ENCODE measurements at regions not wholly inside any gene's neighbourhood (a gene's known extent, or its start where the extent isn't known, plus 50 kb on each side); places are given as distances from the start of the nearest gene placed in this dataset.

DNA sequence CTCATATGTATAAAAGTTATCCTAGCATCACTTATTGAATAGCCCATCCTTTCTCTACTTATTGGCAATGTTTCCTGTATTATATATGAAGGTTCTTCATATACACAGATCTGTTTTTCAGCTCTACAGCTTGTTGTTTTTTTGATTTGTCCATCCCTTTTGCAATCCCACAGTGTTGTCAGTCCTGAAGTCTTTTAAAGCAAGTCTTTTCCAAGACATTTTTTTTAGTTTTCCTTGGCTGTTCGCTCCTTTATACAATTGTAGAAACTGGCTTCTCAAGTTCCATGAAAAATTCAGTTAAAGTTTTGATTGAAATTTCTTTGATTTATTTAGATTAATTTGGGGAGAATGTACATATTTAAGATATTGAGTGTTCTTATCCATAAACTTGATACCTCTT lies 295.3 kb upstream of the SORL1-AS1 start:
- H3K9me3 Mint-ChIP-seq (ENCODE audit: unreplicated experiment): peaks cover 4% of the 10 kb centered on the region
- TF ChIP-seq, protein P1, sequence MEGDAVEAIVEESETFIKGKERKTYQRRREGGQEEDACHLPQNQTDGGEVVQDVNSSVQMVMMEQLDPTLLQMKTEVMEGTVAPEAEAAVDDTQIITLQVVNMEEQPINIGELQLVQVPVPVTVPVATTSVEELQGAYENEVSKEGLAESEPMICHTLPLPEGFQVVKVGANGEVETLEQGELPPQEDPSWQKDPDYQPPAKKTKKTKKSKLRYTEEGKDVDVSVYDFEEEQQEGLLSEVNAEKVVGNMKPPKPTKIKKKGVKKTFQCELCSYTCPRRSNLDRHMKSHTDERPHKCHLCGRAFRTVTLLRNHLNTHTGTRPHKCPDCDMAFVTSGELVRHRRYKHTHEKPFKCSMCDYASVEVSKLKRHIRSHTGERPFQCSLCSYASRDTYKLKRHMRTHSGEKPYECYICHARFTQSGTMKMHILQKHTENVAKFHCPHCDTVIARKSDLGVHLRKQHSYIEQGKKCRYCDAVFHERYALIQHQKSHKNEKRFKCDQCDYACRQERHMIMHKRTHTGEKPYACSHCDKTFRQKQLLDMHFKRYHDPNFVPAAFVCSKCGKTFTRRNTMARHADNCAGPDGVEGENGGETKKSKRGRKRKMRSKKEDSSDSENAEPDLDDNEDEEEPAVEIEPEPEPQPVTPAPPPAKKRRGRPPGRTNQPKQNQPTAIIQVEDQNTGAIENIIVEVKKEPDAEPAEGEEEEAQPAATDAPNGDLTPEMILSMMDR (IDR thresholded peaks at IDR 0.05): no peak
- DNase-seq (ENCODE audit: extremely low spot score, unreplicated experiment): no peak
- H3K36me3 Mint-ChIP-seq (ENCODE audit: unreplicated experiment): peaks cover 3% of the 10 kb centered on the region
- no peaks in the 10 kb centered on the region for H3K4me1 Mint-ChIP-seq (ENCODE audit: unreplicated experiment)
- peaks cover 12% of the 10 kb centered on the region for H3K27me3 Mint-ChIP-seq (ENCODE audit: unreplicated experiment)
- no peak overlapping the region for H3K4me3 Mint-ChIP-seq (ENCODE audit: unreplicated experiment)
- H3K27ac Mint-ChIP-seq (ENCODE audit: unreplicated experiment): no peak overlapping the region

GRCh38 chr11:121743285-121743684 lies 290.5 kb upstream of the SORL1-AS1 start:
- Mint-ChIP-seq H3K27me3 (ENCODE audit: unreplicated experiment) (peaks cover 3% of the 10 kb centered on the region), H3K36me3 (ENCODE audit: unreplicated experiment) (peaks cover 3% of the 10 kb centered on the region), H3K4me3 (ENCODE audit: unreplicated experiment) (no peak overlapping the region), H3K27ac (ENCODE audit: unreplicated experiment) (no peak overlapping the region), H3K4me1 (ENCODE audit: unreplicated experiment) (peaks cover 7% of the 10 kb centered on the region), H3K9me3 (ENCODE audit: unreplicated experiment) (peaks cover 4% of the 10 kb centered on the region)
- TF ChIP-seq, protein P1 (IDR thresholded peaks at IDR 0.05): no peak
- no peak for DNase-seq (ENCODE audit: extremely low spot score, unreplicated experiment)

DNA sequence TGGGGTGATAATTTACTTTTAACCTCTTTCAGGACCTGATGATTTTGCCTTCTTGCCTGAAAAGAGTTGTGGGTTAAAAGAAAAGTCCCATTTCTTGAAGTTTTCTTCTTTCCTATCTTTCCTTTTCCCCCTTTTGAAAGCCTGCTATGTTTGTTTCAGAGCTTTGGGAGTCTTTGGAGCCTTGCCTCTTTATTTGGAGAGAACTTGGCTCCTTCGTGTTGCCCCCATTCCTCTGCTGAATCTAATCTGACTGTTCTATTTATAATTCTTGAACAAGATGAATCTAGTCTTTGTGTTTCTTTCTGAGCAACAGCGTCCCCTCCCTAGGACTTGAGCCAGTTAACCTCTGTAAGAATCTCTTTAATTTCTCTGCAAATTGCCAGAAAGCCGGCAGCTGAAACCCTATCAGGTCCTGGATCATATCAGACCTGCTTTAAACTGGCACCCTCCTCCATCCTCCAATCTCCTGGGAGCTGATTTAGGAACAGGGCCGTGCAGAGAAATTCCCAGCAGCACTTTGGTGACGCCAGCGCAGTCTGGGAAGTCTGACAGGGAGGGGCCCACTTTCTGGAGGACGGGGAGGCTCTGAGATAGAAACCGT lies 289.1 kb upstream of the SORL1-AS1 start:
- Mint-ChIP-seq H3K9me3 (ENCODE audit: unreplicated experiment) (peaks cover 4% of the 10 kb centered on the region), H3K4me3 (ENCODE audit: unreplicated experiment) (no peak overlapping the region), H3K4me1 (ENCODE audit: unreplicated experiment) (peaks cover 7% of the 10 kb centered on the region), H3K27ac (ENCODE audit: unreplicated experiment) (peak overlapping the region; percentile 53), H3K36me3 (ENCODE audit: unreplicated experiment) (peaks cover 3% of the 10 kb centered on the region), H3K27me3 (ENCODE audit: unreplicated experiment) (peaks cover 3% of the 10 kb centered on the region)
- TF ChIP-seq, protein P1 (IDR thresholded peaks at IDR 0.05): no peak
- DNase-seq (ENCODE audit: extremely low spot score, unreplicated experiment): no peak

GRCh38 chr11:121741351-121741760 lies 288.6 kb upstream of the SORL1-AS1 start:
- Mint-ChIP-seq H3K4me3 (ENCODE audit: unreplicated experiment) (no peak overlapping the region), H3K27me3 (ENCODE audit: unreplicated experiment) (peaks cover 3% of the 10 kb centered on the region), H3K4me1 (ENCODE audit: unreplicated experiment) (peaks cover 7% of the 10 kb centered on the region), H3K27ac (ENCODE audit: unreplicated experiment) (no peak overlapping the region), H3K9me3 (ENCODE audit: unreplicated experiment) (peaks cover 5% of the 10 kb centered on the region), H3K36me3 (ENCODE audit: unreplicated experiment) (peaks cover 3% of the 10 kb centered on the region)
- no peak for DNase-seq (ENCODE audit: extremely low spot score, unreplicated experiment)
- TF ChIP-seq, protein P1 (IDR thresholded peaks at IDR 0.05): no peak

DNA sequence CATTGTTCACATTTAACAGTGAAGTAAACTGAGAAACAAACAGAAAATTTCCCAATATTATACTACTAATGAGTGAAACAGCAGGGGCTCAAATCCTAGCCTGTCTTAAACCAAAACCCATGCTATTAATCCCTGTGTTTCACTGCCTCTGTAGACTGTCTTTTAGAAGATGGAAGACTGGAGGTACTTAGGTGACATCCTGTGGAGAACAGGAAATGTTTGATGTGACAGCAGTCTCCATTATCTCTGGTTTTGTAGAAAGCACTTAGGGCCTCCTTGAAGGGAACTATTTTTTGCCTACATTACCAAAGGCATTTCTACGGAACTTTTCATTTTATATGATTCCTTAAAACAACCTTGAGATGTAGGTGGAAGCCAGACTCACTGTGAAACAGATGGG lies 288.1 kb upstream of the SORL1-AS1 start:
- H3K4me1 Mint-ChIP-seq (ENCODE audit: unreplicated experiment): peaks cover 7% of the 10 kb centered on the region
- H3K27ac Mint-ChIP-seq (ENCODE audit: unreplicated experiment): no peak overlapping the region

More for the DNA sequence above, 288.1 kb upstream of the SORL1-AS1 start:
- TF ChIP-seq, protein P1 (IDR thresholded peaks at IDR 0.05): no peak
- H3K4me3 Mint-ChIP-seq (ENCODE audit: unreplicated experiment): no peak overlapping the region
- H3K27me3 Mint-ChIP-seq (ENCODE audit: unreplicated experiment): peaks cover 3% of the 10 kb centered on the region
- peaks cover 3% of the 10 kb centered on the region for H3K36me3 Mint-ChIP-seq (ENCODE audit: unreplicated experiment)
- peaks cover 10% of the 10 kb centered on the region for H3K9me3 Mint-ChIP-seq (ENCODE audit: unreplicated experiment)
- no peak for DNase-seq (ENCODE audit: extremely low spot score, unreplicated experiment)
